ENCODE measurements at regions not wholly inside any gene's neighbourhood (a gene's known extent, or its start where the extent isn't known, plus 50 kb on each side); places are given as distances from the start of the nearest gene placed in this dataset.

- Histone ChIP-seq H3K9me3 (ENCODE audit: low read depth) (no peaks in the 10 kb centered on the region), H3K9me2 (ENCODE audit: insufficient read depth) (no peaks in the 10 kb centered on the region), H2AFZ (no peak overlapping the region), H4K20me1 (ENCODE audit: insufficient read depth) (no peaks in the 10 kb centered on the region), H3K4me2 (ENCODE audit: unreplicated experiment) (no peak overlapping the region), H3K4me3 (no peak overlapping the region), H3F3A (ENCODE audit: insufficient read depth) (no peaks in the 10 kb centered on the region), H3K4me1 (ENCODE audit: insufficient read depth) (no peaks in the 10 kb centered on the region), H3K27me3 (replicated peaks; ENCODE audit: insufficient read depth) (no peaks in the 10 kb centered on the region), H3K27ac (no peak overlapping the region), H3K36me3 (ENCODE audit: low read depth) (no peaks in the 10 kb centered on the region), H3K9ac (no peak overlapping the region), H3K79me2 (ENCODE audit: insufficient read depth) (no peaks in the 10 kb centered on the region)
- in situ Hi-C loops (cut with MboI), result no loop called here
- 0% methylated on average over 1 of the region's 1 CpG for WGBS, 2 experiments (ENCODE audit: low coverage in 1 of 2, low lambda C conversion rate in 2 of 2, missing lambda C conversion rate in 2 of 2)
- no peak for TF ChIP-seq EZH2 (IDR thresholded peaks at IDR 0.05; ENCODE audit: insufficient read depth, poor library complexity, severe bottlenecking)
- TF ChIP-seq EZH2phosphoT487 (IDR thresholded peaks at IDR 0.05; ENCODE audit: insufficient read depth, low read depth), result no peak
- DNase-seq, result no peak
Measured at GRCh38 chr2:183408562-183408961, 284.3 kb downstream of the NUP35 start.

GRCh38 chr2:183409662-183410061 lies 285.4 kb downstream of the NUP35 start:
- Histone ChIP-seq H3K9me2 (ENCODE audit: insufficient read depth) (no peaks in the 10 kb centered on the region), H3K36me3 (ENCODE audit: low read depth) (no peaks in the 10 kb centered on the region), H2AFZ (no peak overlapping the region), H4K20me1 (ENCODE audit: insufficient read depth) (no peaks in the 10 kb centered on the region), H3K27ac (no peak overlapping the region), H3K4me2 (ENCODE audit: unreplicated experiment) (no peak overlapping the region), H3K4me1 (ENCODE audit: insufficient read depth) (no peaks in the 10 kb centered on the region), H3K79me2 (ENCODE audit: insufficient read depth) (no peaks in the 10 kb centered on the region), H3K27me3 (replicated peaks; ENCODE audit: insufficient read depth) (no peaks in the 10 kb centered on the region), H3K9ac (no peak overlapping the region), H3K4me3 (no peak overlapping the region), H3K9me3 (ENCODE audit: low read depth) (no peaks in the 10 kb centered on the region), H3F3A (ENCODE audit: insufficient read depth) (no peaks in the 10 kb centered on the region)
- in situ Hi-C loops (cut with MboI), result no loop called here
- TF ChIP-seq EZH2phosphoT487 (IDR thresholded peaks at IDR 0.05; ENCODE audit: insufficient read depth, low read depth) (no peak), EZH2 (IDR thresholded peaks at IDR 0.05; ENCODE audit: insufficient read depth, poor library complexity, severe bottlenecking) (no peak)
- no peak for DNase-seq

GRCh38 chr2:183416753-183417152 lies 292.5 kb downstream of the NUP35 start:
- no peak overlapping the region for H3K4me3 ChIP-seq
- H3F3A ChIP-seq (ENCODE audit: insufficient read depth), result no peaks in the 10 kb centered on the region
- no peaks in the 10 kb centered on the region for H3K4me1 ChIP-seq (ENCODE audit: insufficient read depth)
- H3K36me3 ChIP-seq (ENCODE audit: low read depth), result no peaks in the 10 kb centered on the region
- no peak for TF ChIP-seq EZH2phosphoT487 (IDR thresholded peaks at IDR 0.05; ENCODE audit: insufficient read depth, low read depth)
- no peak for TF ChIP-seq EZH2 (IDR thresholded peaks at IDR 0.05; ENCODE audit: insufficient read depth, poor library complexity, severe bottlenecking)
- no peak overlapping the region for H2AFZ ChIP-seq
- in situ Hi-C loops (cut with MboI), result no loop called here
- H3K79me2 ChIP-seq (ENCODE audit: insufficient read depth), result no peaks in the 10 kb centered on the region
- 18 to 24% methylated on average over 4 of the region's 4 CpGs for WGBS, 2 experiments (ENCODE audit: low coverage in 1 of 2, low lambda C conversion rate in 2 of 2, missing lambda C conversion rate in 2 of 2)
- H3K4me2 ChIP-seq (ENCODE audit: unreplicated experiment), result no peak overlapping the region
- no peaks in the 10 kb centered on the region for H3K27me3 ChIP-seq (replicated peaks; ENCODE audit: insufficient read depth)
- H3K9me2 ChIP-seq (ENCODE audit: insufficient read depth), result no peaks in the 10 kb centered on the region
- no peak overlapping the region for H3K27ac ChIP-seq
- no peaks in the 10 kb centered on the region for H4K20me1 ChIP-seq (ENCODE audit: insufficient read depth)
- no peak for DNase-seq
- H3K9ac ChIP-seq, result no peak overlapping the region
- no peaks in the 10 kb centered on the region for H3K9me3 ChIP-seq (ENCODE audit: low read depth)

- no peaks in the 10 kb centered on the region for H3K36me3 ChIP-seq (ENCODE audit: low read depth)
- H3K79me2 ChIP-seq (ENCODE audit: insufficient read depth), result no peaks in the 10 kb centered on the region
- no peak overlapping the region for H3K9ac ChIP-seq
- no peak overlapping the region for H3K4me2 ChIP-seq (ENCODE audit: unreplicated experiment)
- H3K9me2 ChIP-seq (ENCODE audit: insufficient read depth), result no peaks in the 10 kb centered on the region
- no peak for TF ChIP-seq EZH2phosphoT487 (IDR thresholded peaks at IDR 0.05; ENCODE audit: insufficient read depth, low read depth)
- no peak overlapping the region for H2AFZ ChIP-seq
- no peaks in the 10 kb centered on the region for H3K27me3 ChIP-seq (replicated peaks; ENCODE audit: insufficient read depth)
- no peak overlapping the region for H3K27ac ChIP-seq
- H3K4me1 ChIP-seq (ENCODE audit: insufficient read depth), result no peaks in the 10 kb centered on the region
- DNase-seq, result no peak
- no peaks in the 10 kb centered on the region for H3F3A ChIP-seq (ENCODE audit: insufficient read depth)
- H4K20me1 ChIP-seq (ENCODE audit: insufficient read depth), result no peaks in the 10 kb centered on the region
- in situ Hi-C loops (cut with MboI), result no loop called here
- H3K9me3 ChIP-seq (ENCODE audit: low read depth), result no peaks in the 10 kb centered on the region
- no peak overlapping the region for H3K4me3 ChIP-seq
- WGBS, 2 experiments (ENCODE audit: low coverage in 1 of 2, low lambda C conversion rate in 2 of 2, missing lambda C conversion rate in 2 of 2), result 22 to 26% methylated on average over 3 of the region's 3 CpGs
Measured at GRCh38 chr2:183426825-183427224, 302.6 kb downstream of the NUP35 start.

- H3K9me2 ChIP-seq (ENCODE audit: insufficient read depth), result no peaks in the 10 kb centered on the region
- 28 to 31% methylated on average over 3 of the region's 3 CpGs for WGBS, 2 experiments (ENCODE audit: low coverage in 1 of 2, low lambda C conversion rate in 2 of 2, missing lambda C conversion rate in 2 of 2)
- DNase-seq, result no peak
- H3K4me2 ChIP-seq (ENCODE audit: unreplicated experiment), result no peak overlapping the region
- H3K27ac ChIP-seq, result no peak overlapping the region
- H3K9ac ChIP-seq, result no peak overlapping the region
- no peaks in the 10 kb centered on the region for H3K36me3 ChIP-seq (ENCODE audit: low read depth)
- TF ChIP-seq EZH2phosphoT487 (IDR thresholded peaks at IDR 0.05; ENCODE audit: insufficient read depth, low read depth) (no peak), EZH2 (IDR thresholded peaks at IDR 0.05; ENCODE audit: insufficient read depth, poor library complexity, severe bottlenecking) (no peak)
- H3K27me3 ChIP-seq (replicated peaks; ENCODE audit: insufficient read depth), result no peaks in the 10 kb centered on the region
- no peaks in the 10 kb centered on the region for H3K79me2 ChIP-seq (ENCODE audit: insufficient read depth)
- no peak overlapping the region for H2AFZ ChIP-seq
- no peaks in the 10 kb centered on the region for H3K9me3 ChIP-seq (ENCODE audit: low read depth)
- no peaks in the 10 kb centered on the region for H3F3A ChIP-seq (ENCODE audit: insufficient read depth)
- in situ Hi-C loops (cut with MboI), result no loop called here
- H4K20me1 ChIP-seq (ENCODE audit: insufficient read depth), result no peaks in the 10 kb centered on the region
- no peak overlapping the region for H3K4me3 ChIP-seq
- no peaks in the 10 kb centered on the region for H3K4me1 ChIP-seq (ENCODE audit: insufficient read depth)
Measured at GRCh38 chr2:183427558-183427957, 303.3 kb downstream of the NUP35 start.

All from GM23248 (cell line).